Ectodermal cell (in vitro differentiated cells): ENCODE measurements at regions not wholly inside any gene's neighbourhood (a gene's known extent, or its start where the extent isn't known, plus 50 kb on each side); places are given as distances from the start of the nearest gene placed in this dataset.

ENCODE experiments used
- H3K27ac ChIP-seq: 2 replicates; pipeline ENCODE4 v1.7.0; 2013; ENCODE audit warnings: mild to moderate bottlenecking, low read depth, low read length; ENCODE audit not compliant: insufficient read depth, poor library complexity, severe bottlenecking
- H3K27me3 ChIP-seq: 2 replicates; pipeline ENCODE4 v1.7.0; 2013; ENCODE audit warnings: mild to moderate bottlenecking, low read length; ENCODE audit not compliant: insufficient read depth, control insufficient read depth, poor library complexity, severe bottlenecking
- H3K36me3 ChIP-seq: one replicate; pipeline ENCODE4 v1.7.0; 2013; ENCODE audit warnings: low read length; ENCODE audit not compliant: control insufficient read depth, insufficient read depth
- H3K4me1 ChIP-seq: one replicate; pipeline ENCODE4 v1.7.0; 2013; ENCODE audit warnings: low read length; ENCODE audit not compliant: control insufficient read depth, insufficient read depth
- H3K4me3 ChIP-seq: 2 replicates; pipeline ENCODE4 v1.7.0; 2013; ENCODE audit warnings: low read depth, low read length, control low read depth; ENCODE audit not compliant: insufficient read depth
- H3K9me3 ChIP-seq: 2 replicates; pipeline ENCODE4 v1.7.0; 2013; ENCODE audit warnings: mild to moderate bottlenecking, low read length, moderate library complexity; ENCODE audit not compliant: control insufficient read depth
- WGBS, 2 experiments: methylation state at CpG; one replicate each; pipeline ENCODE4 v1.1.7; 2013; ENCODE audit warnings: missing lambda C conversion rate in 2 of 2; 5-methylcytosine and 5-hydroxymethylcytosine counted together

DNA sequence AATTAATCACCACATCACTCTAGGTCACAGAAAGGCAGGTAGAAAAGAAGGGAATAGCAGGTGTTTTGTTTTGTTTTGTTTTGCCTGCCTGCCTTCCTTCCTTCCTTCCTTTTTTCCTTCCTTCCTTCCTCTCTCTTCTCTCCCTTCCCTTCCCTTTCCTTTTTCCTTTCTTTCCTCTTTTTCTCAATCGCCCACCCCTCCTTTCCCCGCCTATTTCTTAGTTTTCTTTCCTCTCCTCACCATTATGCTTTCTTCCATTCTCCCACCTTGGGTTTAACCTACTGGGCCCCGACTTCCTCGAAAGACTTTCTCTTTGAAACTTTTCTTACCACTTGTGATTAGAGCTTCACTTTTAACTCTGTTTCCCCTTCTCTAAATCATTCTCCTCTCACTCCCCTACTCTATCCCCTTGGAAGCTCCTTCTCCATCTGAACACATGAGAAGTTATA is 231.3 kb upstream of the CD180 start:
- no peaks in the 10 kb centered on the region for H3K9me3 ChIP-seq
- WGBS, 2 experiments, result 92 to 93% methylated on average over 4 of the region's 4 CpGs
- H3K27me3 ChIP-seq, result no peaks in the 10 kb centered on the region
- H3K4me1 ChIP-seq, result no peaks in the 10 kb centered on the region
- H3K36me3 ChIP-seq, result no peaks in the 10 kb centered on the region
- no peak overlapping the region for H3K27ac ChIP-seq
- no peak overlapping the region for H3K4me3 ChIP-seq

- 80 to 81% methylated on average over 2 of the region's 2 CpGs for WGBS, 2 experiments
- Histone ChIP-seq H3K36me3 (no peaks in the 10 kb centered on the region), H3K4me1 (no peaks in the 10 kb centered on the region), H3K27me3 (no peaks in the 10 kb centered on the region), H3K4me3 (no peak overlapping the region), H3K9me3 (no peaks in the 10 kb centered on the region), H3K27ac (no peak overlapping the region)
Observed at GRCh38 chr5:67426961-67427849, 230.6 kb upstream of the CD180 start.

DNA sequence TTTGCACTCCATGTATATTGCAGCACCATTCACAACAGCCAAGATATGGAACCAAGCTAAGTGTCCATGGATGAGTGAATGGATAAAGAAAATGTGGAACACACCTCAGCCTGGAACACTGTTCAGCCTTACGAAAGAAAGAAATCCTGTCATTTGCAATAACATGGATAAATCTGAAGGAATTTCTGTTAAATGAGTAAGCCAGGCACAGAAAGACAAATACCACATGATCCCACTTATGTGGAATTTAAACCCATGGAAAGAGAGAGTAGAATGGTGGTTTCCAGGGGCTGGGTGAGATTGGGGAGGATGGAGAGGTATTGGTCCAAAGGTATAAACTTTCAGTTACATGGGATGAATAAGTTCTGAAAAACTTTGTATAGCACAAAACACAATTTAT is 228.9 kb upstream of the CD180 start:
- Histone ChIP-seq H3K9me3 (no peaks in the 10 kb centered on the region), H3K4me1 (no peaks in the 10 kb centered on the region)
- WGBS, 2 experiments, result 90 to 95% methylated on average over 1 of the region's 1 CpG

DNA sequence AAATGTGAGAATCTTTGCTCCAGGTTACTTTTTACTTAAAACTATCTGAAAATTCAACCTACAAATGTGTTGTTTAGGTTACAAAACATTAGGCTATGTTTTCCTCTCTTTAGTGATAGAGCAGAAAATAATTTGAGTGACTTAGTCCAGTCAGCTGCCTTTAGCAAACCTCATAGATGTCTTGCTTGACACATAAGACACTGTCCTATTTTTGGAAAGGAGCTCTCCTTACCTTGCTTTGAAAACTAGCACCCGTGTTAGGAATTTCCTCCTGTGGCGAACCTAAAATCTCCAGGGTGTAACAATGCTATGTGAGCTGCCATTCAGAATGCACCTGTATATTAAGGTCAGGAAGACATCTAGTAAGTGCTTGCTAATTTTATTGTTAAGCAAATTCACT is 221.2 kb upstream of the CD180 start:
- 39 to 55% methylated on average over 2 of the region's 2 CpGs for WGBS, 2 experiments
- H3K4me1 ChIP-seq, result peaks cover 25% of the 10 kb centered on the region
- H3K36me3 ChIP-seq, result no peaks in the 10 kb centered on the region
- no peaks in the 10 kb centered on the region for H3K27me3 ChIP-seq
- H3K9me3 ChIP-seq, result no peaks in the 10 kb centered on the region
- no peak overlapping the region for H3K4me3 ChIP-seq
- no peak overlapping the region for H3K27ac ChIP-seq

More for the DNA sequence above, 228.9 kb upstream of the CD180 start:
- H3K27ac ChIP-seq, result no peak overlapping the region
- H3K36me3 ChIP-seq, result no peaks in the 10 kb centered on the region
- H3K27me3 ChIP-seq, result no peaks in the 10 kb centered on the region
- no peak overlapping the region for H3K4me3 ChIP-seq

GRCh38 chr5:67416986-67417385 is 220.4 kb upstream of the CD180 start:
- H3K4me1 ChIP-seq, result peaks cover 25% of the 10 kb centered on the region
- H3K9me3 ChIP-seq, result no peaks in the 10 kb centered on the region
- WGBS, 2 experiments, result 17 to 20% methylated on average over 1 to 2 of the region's 2 CpGs
- H3K27me3 ChIP-seq, result no peaks in the 10 kb centered on the region
- H3K4me3 ChIP-seq, result no peak overlapping the region
- no peaks in the 10 kb centered on the region for H3K36me3 ChIP-seq
- peak overlapping the region; percentile 21 for H3K27ac ChIP-seq

DNA sequence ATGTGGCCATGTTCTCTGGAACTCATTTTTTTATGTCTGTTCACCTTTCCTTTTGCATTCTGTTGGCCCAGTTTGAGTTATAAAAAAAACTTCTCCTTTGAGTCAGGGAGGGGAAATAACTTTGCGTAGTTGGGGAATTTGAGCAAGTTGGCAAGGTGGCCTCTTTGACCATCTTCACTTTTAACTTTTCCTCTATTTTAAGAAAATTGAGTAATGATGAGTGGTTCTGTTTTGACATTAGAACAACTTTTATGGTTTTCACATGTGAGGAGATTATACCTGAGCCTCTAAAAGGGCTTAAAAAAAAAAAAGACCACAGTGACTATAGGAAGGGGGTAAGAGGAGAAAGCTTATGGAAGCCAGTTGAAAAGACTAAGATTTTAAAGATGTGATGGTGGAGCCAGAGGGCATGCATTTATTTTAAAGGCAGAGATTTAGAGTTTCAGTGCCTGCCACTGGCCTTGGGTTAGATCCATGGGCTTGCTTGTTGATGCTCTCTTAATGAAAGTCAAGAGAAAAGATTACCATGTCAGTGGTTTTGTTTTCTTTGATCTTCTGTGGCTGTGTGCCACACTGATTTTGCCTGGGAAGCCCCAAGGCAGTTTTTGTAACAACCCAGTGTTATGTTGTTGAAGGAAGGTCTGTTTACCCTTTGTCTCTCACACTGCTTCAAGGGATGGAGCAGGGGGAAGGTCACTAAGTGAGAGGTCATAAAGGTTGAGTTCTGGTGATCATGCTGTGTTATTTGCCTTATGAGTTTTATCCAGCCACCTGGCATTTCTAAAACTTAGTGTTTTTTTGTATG is 219.7 kb upstream of the CD180 start:
- H3K27ac ChIP-seq, result peak overlapping the region; percentile 17
- H3K9me3 ChIP-seq, result no peaks in the 10 kb centered on the region
- H3K4me1 ChIP-seq, result peaks cover 25% of the 10 kb centered on the region
- no peaks in the 10 kb centered on the region for H3K27me3 ChIP-seq
- WGBS, 2 experiments, result no CpG with 5 or more reads among the region's 1 CpG
- H3K36me3 ChIP-seq, result no peaks in the 10 kb centered on the region
- H3K4me3 ChIP-seq, result no peak overlapping the region

DNA sequence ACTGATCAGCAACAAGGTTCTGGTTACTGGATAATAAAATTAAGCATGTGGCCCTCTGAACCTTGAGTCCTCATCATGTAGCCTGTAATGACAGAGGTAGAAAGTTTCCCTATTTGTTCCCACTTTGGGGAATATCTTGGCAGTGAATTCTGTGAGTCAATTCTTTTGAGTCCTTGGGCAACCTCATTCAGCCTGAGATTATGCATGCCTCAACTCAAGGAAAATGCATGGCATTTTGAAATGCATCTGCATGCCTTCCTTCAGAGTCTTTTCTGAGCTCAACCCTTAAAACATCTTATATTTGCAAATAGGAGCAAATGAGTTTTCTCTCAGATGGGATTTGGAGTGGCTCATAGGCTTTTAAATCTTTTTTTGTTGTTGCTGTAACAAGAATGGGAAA is 218.1 kb upstream of the CD180 start:
- Histone ChIP-seq H3K4me1 (peaks cover 25% of the 10 kb centered on the region), H3K9me3 (no peaks in the 10 kb centered on the region), H3K27me3 (no peaks in the 10 kb centered on the region), H3K4me3 (no peak overlapping the region), H3K36me3 (no peaks in the 10 kb centered on the region), H3K27ac (no peak overlapping the region)

DNA sequence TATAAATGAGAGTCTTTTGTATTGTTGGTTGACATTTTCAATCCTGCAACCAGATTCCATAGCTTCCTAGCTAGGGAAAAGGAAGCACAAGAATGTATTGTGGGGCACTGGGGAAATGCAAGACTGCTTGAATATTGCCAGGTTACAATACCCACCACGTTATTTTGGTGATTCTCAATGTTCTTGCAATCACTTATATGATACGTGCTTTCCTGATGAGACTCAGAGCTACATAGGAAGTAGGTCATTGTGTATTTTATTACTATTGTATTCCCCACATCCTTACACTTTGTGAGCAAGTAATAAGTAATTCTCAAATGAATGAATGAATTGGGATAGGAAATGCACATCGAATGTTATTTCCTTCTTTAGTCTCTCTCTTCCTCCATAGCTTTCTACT is 217.1 kb upstream of the CD180 start:
- H3K4me3 ChIP-seq, result no peak overlapping the region
- no peaks in the 10 kb centered on the region for H3K9me3 ChIP-seq
- H3K27ac ChIP-seq, result no peak overlapping the region
- 88 to 90% methylated on average over 2 to 3 of the region's 3 CpGs for WGBS, 2 experiments
- no peaks in the 10 kb centered on the region for H3K27me3 ChIP-seq
- H3K36me3 ChIP-seq, result no peaks in the 10 kb centered on the region
- H3K4me1 ChIP-seq, result peaks cover 25% of the 10 kb centered on the region

GRCh38 chr5:67409126-67409777 is 212.7 kb upstream of the CD180 start:
- Histone ChIP-seq H3K27me3 (no peaks in the 10 kb centered on the region), H3K36me3 (no peaks in the 10 kb centered on the region), H3K9me3 (no peaks in the 10 kb centered on the region), H3K27ac (no peak overlapping the region), H3K4me3 (no peak overlapping the region), H3K4me1 (no peaks in the 10 kb centered on the region)
- WGBS, 2 experiments, result 91 to 98% methylated on average over 4 of the region's 4 CpGs

- Histone ChIP-seq H3K9me3 (no peaks in the 10 kb centered on the region), H3K27ac (no peak overlapping the region), H3K27me3 (no peaks in the 10 kb centered on the region), H3K36me3 (no peaks in the 10 kb centered on the region), H3K4me1 (no peaks in the 10 kb centered on the region), H3K4me3 (no peak overlapping the region)
- WGBS, 2 experiments, result 83% methylated on average over 2 of the region's 2 CpGs; no CpG with 5 or more reads in 1 of the 2 experiments
Observed at GRCh38 chr5:67407979-67408378, 211.4 kb upstream of the CD180 start.
